ENCODE measurements at regions not wholly inside any gene's neighbourhood (a gene's known extent, or its start where the extent isn't known, plus 50 kb on each side); places are given as distances from the start of the nearest gene placed in this dataset.

GRCh38 chr2:56940054-56940453 is 756.3 kb downstream of the CCDC85A start:
- TF ChIP-seq SIN3A (IDR thresholded peaks at IDR 0.05; ENCODE audit: borderline replicate concordance, low read depth, low read length) (no peak), CTCF (IDR thresholded peaks at IDR 0.05) (no peak), USF2 (IDR thresholded peaks at IDR 0.05; ENCODE audit: borderline replicate concordance, low read depth, low read length) (no peak), SMC3 (IDR thresholded peaks at IDR 0.05; ENCODE audit: low read depth, low read length) (no peak), RFX5 (IDR thresholded peaks at IDR 0.05; ENCODE audit: low read length) (no peak), TAF1 (IDR thresholded peaks at IDR 0.05; ENCODE audit: borderline replicate concordance, low read depth, low read length) (no peak), REST (IDR thresholded peaks at IDR 0.05; ENCODE audit: low read depth, low read length) (no peak), FOXJ3 (CRISPR knock-in tag; IDR thresholded peaks at IDR 0.05) (no peak), USF1 (IDR thresholded peaks at IDR 0.05; ENCODE audit: borderline replicate concordance, low read depth) (no peak)
